Cardiac septum (tissue), 1 donor: ENCODE measurements at regions not wholly inside any gene's neighbourhood (a gene's known extent, or its start where the extent isn't known, plus 50 kb on each side); places are given as distances from the start of the nearest gene placed in this dataset.

Experiments
- DNase-seq: peaks from one replicate; pipeline ENCODE4 v3.0.0-alpha.2; 2020; ENCODE audit warnings: low spot score
- intact Hi-C: fragments of 100-400 bp; cut with DNase I; formaldehyde crosslinking; loops from one replicate; pipeline ENCODE4 v1.14.0; 2022
- donor health status: DM: no; HTN: no; CAD: no.

GRCh38 chr14:100670753-100671049 lies 56.0 kb upstream of the DLK1 start:
- intact Hi-C loops = no loop called here
- no peak for DNase-seq

- DNase-seq = no peak
- intact Hi-C loops = no loop called here
Observed at GRCh38 chr14:100671386-100671901, 55.2 kb upstream of the DLK1 start.

- no peak for DNase-seq
Observed at GRCh38 chr14:100671906-100672305, 54.8 kb upstream of the DLK1 start.

GRCh38 chr14:100673085-100673806 lies 53.4 kb upstream of the DLK1 start:
- intact Hi-C loops = no loop called here
- DNase-seq = no peak

More at GRCh38 chr14:100671906-100672305, 54.8 kb upstream of the DLK1 start:
- intact Hi-C loops = no loop called here

- intact Hi-C loops = no loop called here
- no peak for DNase-seq
Observed at GRCh38 chr14:100673807-100674154, 52.9 kb upstream of the DLK1 start.

- DNase-seq = no peak
- intact Hi-C loops = no loop called here
Observed at GRCh38 chr14:100674428-100674827, 52.3 kb upstream of the DLK1 start.

GRCh38 chr14:100674897-100675619 lies 51.6 kb upstream of the DLK1 start:
- DNase-seq = no peak

GRCh38 chr14:100675699-100676684 lies 50.7 kb upstream of the DLK1 start:
- no peak for DNase-seq

More at GRCh38 chr14:100674897-100675619, 51.6 kb upstream of the DLK1 start:
- intact Hi-C loops = no loop called here

More at GRCh38 chr14:100675699-100676684, 50.7 kb upstream of the DLK1 start:
- intact Hi-C loops = no loop called here
